ENCODE measurements at regions not wholly inside any gene's neighbourhood (a gene's known extent, or its start where the extent isn't known, plus 50 kb on each side); places are given as distances from the start of the nearest gene placed in this dataset.
A peak's percentile ranks its signal among the peaks of the same experiment; 100 is the strongest.

GRCh38 chrX:46374371-46374770 is 170.8 kb downstream of the ZNF674 start:
- H3K4me3 ChIP-seq (ENCODE audit: low read depth, low read length): no peak overlapping the region
- TF ChIP-seq CTCF (IDR thresholded peaks at IDR 0.05; ENCODE audit: insufficient read depth, low read depth, low read length, missing control alignments): no peak
- no peak for DNase-seq (ENCODE audit: low read depth)

- TF ChIP-seq CTCF (IDR thresholded peaks at IDR 0.05; ENCODE audit: insufficient read depth, low read depth, low read length, missing control alignments): no peak
- DNase-seq (ENCODE audit: low read depth): no peak
- H3K4me3 ChIP-seq (ENCODE audit: low read depth, low read length): no peak overlapping the region
Measured at GRCh38 chrX:46367491-46367890, 177.7 kb downstream of the ZNF674 start.

GRCh38 chrX:46366381-46367207 is 178.6 kb downstream of the ZNF674 start:
- H3K4me3 ChIP-seq (ENCODE audit: low read depth, low read length): no peak overlapping the region
- DNase-seq (ENCODE audit: low read depth): no peak
- no peak for TF ChIP-seq CTCF (IDR thresholded peaks at IDR 0.05; ENCODE audit: insufficient read depth, low read depth, low read length, missing control alignments)

GRCh38 chrX:46354481-46354880 is 190.7 kb downstream of the ZNF674 start:
- no peak overlapping the region for H3K4me3 ChIP-seq (ENCODE audit: low read depth, low read length)
- no peak for TF ChIP-seq CTCF (IDR thresholded peaks at IDR 0.05; ENCODE audit: insufficient read depth, low read depth, low read length, missing control alignments)
- DNase-seq (ENCODE audit: low read depth): no peak

GRCh38 chrX:46341767-46342322 is 203.4 kb downstream of the ZNF674 start:
- no peak overlapping the region for H3K4me3 ChIP-seq (ENCODE audit: low read depth, low read length)
- no peak for TF ChIP-seq CTCF (IDR thresholded peaks at IDR 0.05; ENCODE audit: insufficient read depth, low read depth, low read length, missing control alignments)
- no peak for DNase-seq (ENCODE audit: low read depth)

- H3K4me3 ChIP-seq (ENCODE audit: low read depth, low read length): no peak overlapping the region
- TF ChIP-seq CTCF (IDR thresholded peaks at IDR 0.05; ENCODE audit: insufficient read depth, low read depth, low read length, missing control alignments): no peak
- DNase-seq (ENCODE audit: low read depth): peak; percentile 0
Measured at GRCh38 chrX:46340696-46341095, 204.5 kb downstream of the ZNF674 start.
